ENCODE measurements at regions not wholly inside any gene's neighbourhood (a gene's known extent, or its start where the extent isn't known, plus 50 kb on each side); places are given as distances from the start of the nearest gene placed in this dataset.

DNA sequence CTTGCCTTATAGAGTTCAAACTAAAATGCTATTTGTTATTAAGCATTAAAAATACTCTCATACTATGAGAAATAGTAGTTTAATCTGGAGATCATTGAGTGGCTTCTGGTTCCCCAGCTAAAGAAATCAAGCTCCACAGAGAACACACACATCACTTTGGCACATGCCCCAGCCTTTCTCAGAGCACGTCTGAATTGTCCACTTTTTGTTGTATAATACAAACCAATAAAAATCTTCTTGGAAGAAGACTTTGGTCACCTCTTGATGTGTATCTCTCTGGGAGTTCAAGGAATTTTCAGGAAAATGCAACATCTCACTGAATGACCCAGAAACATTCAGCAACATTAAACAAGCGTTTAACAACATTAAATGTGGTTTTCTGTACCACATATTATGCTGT, 413.9 kb downstream of the GALC start:
- no peaks in the 10 kb centered on the region for H3K36me3 Mint-ChIP-seq (ENCODE audit: low read depth)
- ATAC-seq = no peak
- Histone ChIP-seq H3K79me2 (replicated peaks; ENCODE audit: insufficient read depth) (no peaks in the 10 kb centered on the region), H3K27ac (ENCODE audit: low read depth) (no peak overlapping the region), H4K20me1 (replicated peaks; ENCODE audit: insufficient read depth) (no peaks in the 10 kb centered on the region), H3K36me3 (ENCODE audit: insufficient read depth) (no peaks in the 10 kb centered on the region), H3F3A (replicated peaks; ENCODE audit: low read depth) (no peaks in the 10 kb centered on the region), H3K9me2 (ENCODE audit: insufficient read depth) (no peaks in the 10 kb centered on the region), H3K4me3 (no peak overlapping the region), H2AFZ (no peak overlapping the region), H3K4me2 (no peak overlapping the region), H3K27me3 (ENCODE audit: insufficient read depth) (no peaks in the 10 kb centered on the region), H3K4me1 (ENCODE audit: insufficient read depth) (no peaks in the 10 kb centered on the region)
- peaks cover 4% of the 10 kb centered on the region for H3K27me3 Mint-ChIP-seq (ENCODE audit: insufficient read depth, low read depth, poor library complexity)
- DNase-seq (ENCODE audit: low spot score) = no peak
- no peak overlapping the region for H3K27ac Mint-ChIP-seq
- H3K4me1 Mint-ChIP-seq = no peaks in the 10 kb centered on the region
- TF ChIP-seq, protein P1, sequence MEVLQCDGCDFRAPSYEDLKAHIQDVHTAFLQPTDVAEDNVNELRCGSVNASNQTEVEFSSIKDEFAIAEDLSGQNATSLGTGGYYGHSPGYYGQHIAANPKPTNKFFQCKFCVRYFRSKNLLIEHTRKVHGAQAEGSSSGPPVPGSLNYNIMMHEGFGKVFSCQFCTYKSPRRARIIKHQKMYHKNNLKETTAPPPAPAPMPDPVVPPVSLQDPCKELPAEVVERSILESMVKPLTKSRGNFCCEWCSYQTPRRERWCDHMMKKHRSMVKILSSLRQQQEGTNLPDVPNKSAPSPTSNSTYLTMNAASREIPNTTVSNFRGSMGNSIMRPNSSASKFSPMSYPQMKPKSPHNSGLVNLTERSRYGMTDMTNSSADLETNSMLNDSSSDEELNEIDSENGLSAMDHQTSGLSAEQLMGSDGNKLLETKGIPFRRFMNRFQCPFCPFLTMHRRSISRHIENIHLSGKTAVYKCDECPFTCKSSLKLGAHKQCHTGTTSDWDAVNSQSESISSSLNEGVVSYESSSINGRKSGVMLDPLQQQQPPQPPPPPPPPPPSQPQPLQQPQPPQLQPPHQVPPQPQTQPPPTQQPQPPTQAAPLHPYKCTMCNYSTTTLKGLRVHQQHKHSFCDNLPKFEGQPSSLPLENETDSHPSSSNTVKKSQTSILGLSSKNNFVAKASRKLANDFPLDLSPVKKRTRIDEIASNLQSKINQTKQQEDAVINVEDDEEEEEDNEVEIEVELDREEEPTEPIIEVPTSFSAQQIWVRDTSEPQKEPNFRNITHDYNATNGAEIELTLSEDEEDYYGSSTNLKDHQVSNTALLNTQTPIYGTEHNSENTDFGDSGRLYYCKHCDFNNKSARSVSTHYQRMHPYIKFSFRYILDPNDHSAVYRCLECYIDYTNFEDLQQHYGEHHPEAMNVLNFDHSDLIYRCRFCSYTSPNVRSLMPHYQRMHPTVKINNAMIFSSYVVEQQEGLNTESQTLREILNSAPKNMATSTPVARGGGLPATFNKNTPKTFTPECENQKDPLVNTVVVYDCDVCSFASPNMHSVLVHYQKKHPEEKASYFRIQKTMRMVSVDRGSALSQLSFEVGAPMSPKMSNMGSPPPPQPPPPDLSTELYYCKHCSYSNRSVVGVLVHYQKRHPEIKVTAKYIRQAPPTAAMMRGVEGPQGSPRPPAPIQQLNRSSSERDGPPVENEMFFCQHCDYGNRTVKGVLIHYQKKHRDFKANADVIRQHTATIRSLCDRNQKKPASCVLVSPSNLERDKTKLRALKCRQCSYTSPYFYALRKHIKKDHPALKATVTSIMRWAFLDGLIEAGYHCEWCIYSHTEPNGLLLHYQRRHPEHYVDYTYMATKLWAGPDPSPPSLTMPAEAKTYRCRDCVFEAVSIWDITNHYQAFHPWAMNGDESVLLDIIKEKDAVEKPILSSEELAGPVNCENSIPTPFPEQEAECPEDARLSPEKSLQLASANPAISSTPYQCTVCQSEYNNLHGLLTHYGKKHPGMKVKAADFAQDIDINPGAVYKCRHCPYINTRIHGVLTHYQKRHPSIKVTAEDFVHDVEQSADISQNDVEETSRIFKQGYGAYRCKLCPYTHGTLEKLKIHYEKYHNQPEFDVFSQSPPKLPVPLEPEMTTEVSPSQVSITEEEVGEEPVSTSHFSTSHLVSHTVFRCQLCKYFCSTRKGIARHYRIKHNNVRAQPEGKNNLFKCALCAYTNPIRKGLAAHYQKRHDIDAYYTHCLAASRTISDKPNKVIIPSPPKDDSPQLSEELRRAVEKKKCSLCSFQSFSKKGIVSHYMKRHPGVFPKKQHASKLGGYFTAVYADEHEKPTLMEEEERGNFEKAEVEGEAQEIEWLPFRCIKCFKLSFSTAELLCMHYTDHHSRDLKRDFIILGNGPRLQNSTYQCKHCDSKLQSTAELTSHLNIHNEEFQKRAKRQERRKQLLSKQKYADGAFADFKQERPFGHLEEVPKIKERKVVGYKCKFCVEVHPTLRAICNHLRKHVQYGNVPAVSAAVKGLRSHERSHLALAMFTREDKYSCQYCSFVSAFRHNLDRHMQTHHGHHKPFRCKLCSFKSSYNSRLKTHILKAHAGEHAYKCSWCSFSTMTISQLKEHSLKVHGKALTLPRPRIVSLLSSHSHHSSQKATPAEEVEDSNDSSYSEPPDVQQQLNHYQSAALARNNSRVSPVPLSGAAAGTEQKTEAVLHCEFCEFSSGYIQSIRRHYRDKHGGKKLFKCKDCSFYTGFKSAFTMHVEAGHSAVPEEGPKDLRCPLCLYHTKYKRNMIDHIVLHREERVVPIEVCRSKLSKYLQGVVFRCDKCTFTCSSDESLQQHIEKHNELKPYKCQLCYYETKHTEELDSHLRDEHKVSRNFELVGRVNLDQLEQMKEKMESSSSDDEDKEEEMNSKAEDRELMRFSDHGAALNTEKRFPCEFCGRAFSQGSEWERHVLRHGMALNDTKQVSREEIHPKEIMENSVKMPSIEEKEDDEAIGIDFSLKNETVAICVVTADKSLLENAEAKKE (CRISPR knock-in tag; IDR thresholded peaks at IDR 0.05) = no peak
- TF ChIP-seq EZH2 (IDR thresholded peaks at IDR 0.05; ENCODE audit: low read depth, unreplicated experiment) (no peak), ZNF114 (CRISPR knock-in tag; IDR thresholded peaks at IDR 0.05) (no peak)
- TF ChIP-seq, protein P2, sequence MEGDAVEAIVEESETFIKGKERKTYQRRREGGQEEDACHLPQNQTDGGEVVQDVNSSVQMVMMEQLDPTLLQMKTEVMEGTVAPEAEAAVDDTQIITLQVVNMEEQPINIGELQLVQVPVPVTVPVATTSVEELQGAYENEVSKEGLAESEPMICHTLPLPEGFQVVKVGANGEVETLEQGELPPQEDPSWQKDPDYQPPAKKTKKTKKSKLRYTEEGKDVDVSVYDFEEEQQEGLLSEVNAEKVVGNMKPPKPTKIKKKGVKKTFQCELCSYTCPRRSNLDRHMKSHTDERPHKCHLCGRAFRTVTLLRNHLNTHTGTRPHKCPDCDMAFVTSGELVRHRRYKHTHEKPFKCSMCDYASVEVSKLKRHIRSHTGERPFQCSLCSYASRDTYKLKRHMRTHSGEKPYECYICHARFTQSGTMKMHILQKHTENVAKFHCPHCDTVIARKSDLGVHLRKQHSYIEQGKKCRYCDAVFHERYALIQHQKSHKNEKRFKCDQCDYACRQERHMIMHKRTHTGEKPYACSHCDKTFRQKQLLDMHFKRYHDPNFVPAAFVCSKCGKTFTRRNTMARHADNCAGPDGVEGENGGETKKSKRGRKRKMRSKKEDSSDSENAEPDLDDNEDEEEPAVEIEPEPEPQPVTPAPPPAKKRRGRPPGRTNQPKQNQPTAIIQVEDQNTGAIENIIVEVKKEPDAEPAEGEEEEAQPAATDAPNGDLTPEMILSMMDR (conservative IDR thresholded peaks at IDR 0.05; ENCODE audit: low read depth in 2 of 2) = no peak
- H3K4me3 Mint-ChIP-seq = no peak overlapping the region
- H3K9me3 Mint-ChIP-seq = no peaks in the 10 kb centered on the region

DNA sequence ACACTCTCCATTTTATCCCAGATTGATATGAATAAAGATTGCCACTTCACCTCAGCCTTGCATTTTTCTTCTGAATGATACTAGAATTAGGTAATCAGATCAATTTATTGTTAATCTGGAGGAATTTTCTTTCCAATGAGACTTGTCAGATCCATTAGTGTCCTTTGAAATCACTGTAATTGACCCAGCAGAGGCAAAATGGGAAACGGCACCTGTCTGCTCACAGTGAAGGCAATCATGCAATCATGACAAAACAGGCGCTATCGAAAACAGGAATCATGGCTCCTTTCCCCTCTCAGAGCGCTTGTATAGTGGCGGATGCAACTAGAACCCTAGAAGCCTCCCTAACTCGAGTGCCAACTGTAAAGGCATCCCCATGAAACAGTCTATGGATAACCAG, 417.6 kb downstream of the GALC start:
- no peak for ATAC-seq
- Mint-ChIP-seq H3K4me1 (no peaks in the 10 kb centered on the region), H3K9me3 (no peaks in the 10 kb centered on the region), H3K4me3 (no peak overlapping the region), H3K27me3 (ENCODE audit: insufficient read depth, low read depth, poor library complexity) (peaks cover 4% of the 10 kb centered on the region), H3K27ac (no peak overlapping the region), H3K36me3 (ENCODE audit: low read depth) (no peaks in the 10 kb centered on the region)
- Histone ChIP-seq H3K27me3 (ENCODE audit: insufficient read depth) (no peaks in the 10 kb centered on the region), H2AFZ (no peak overlapping the region), H3K4me2 (no peak overlapping the region), H3F3A (replicated peaks; ENCODE audit: low read depth) (no peaks in the 10 kb centered on the region), H4K20me1 (replicated peaks; ENCODE audit: insufficient read depth) (no peaks in the 10 kb centered on the region), H3K9me2 (ENCODE audit: insufficient read depth) (no peaks in the 10 kb centered on the region), H3K4me3 (no peak overlapping the region), H3K4me1 (ENCODE audit: insufficient read depth) (no peaks in the 10 kb centered on the region), H3K79me2 (replicated peaks; ENCODE audit: insufficient read depth) (no peaks in the 10 kb centered on the region), H3K36me3 (ENCODE audit: insufficient read depth) (no peaks in the 10 kb centered on the region), H3K27ac (ENCODE audit: low read depth) (no peak overlapping the region)
- no peak for DNase-seq (ENCODE audit: low spot score)
- TF ChIP-seq, protein P3, sequence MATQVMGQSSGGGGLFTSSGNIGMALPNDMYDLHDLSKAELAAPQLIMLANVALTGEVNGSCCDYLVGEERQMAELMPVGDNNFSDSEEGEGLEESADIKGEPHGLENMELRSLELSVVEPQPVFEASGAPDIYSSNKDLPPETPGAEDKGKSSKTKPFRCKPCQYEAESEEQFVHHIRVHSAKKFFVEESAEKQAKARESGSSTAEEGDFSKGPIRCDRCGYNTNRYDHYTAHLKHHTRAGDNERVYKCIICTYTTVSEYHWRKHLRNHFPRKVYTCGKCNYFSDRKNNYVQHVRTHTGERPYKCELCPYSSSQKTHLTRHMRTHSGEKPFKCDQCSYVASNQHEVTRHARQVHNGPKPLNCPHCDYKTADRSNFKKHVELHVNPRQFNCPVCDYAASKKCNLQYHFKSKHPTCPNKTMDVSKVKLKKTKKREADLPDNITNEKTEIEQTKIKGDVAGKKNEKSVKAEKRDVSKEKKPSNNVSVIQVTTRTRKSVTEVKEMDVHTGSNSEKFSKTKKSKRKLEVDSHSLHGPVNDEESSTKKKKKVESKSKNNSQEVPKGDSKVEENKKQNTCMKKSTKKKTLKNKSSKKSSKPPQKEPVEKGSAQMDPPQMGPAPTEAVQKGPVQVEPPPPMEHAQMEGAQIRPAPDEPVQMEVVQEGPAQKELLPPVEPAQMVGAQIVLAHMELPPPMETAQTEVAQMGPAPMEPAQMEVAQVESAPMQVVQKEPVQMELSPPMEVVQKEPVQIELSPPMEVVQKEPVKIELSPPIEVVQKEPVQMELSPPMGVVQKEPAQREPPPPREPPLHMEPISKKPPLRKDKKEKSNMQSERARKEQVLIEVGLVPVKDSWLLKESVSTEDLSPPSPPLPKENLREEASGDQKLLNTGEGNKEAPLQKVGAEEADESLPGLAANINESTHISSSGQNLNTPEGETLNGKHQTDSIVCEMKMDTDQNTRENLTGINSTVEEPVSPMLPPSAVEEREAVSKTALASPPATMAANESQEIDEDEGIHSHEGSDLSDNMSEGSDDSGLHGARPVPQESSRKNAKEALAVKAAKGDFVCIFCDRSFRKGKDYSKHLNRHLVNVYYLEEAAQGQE (IDR thresholded peaks at IDR 0.05; ENCODE audit: unreplicated experiment) = no peak
- TF ChIP-seq, protein P2 (conservative IDR thresholded peaks at IDR 0.05; ENCODE audit: low read depth in 2 of 2) = no peak
- TF ChIP-seq EZH2phosphoT487 (IDR thresholded peaks at IDR 0.05; ENCODE audit: unreplicated experiment) (no peak), POLR2AphosphoS5 (IDR thresholded peaks at IDR 0.05; ENCODE audit: low read depth) (no peak), ZNF114 (CRISPR knock-in tag; IDR thresholded peaks at IDR 0.05) (no peak), CREB1 (CRISPR knock-in tag; IDR thresholded peaks at IDR 0.05; ENCODE audit: low read depth) (no peak)

All from GM23338 (cell line).